SK-N-SH treated with all-trans-retinoic acid at 6 μM for 48 hours (cell line): ENCODE measurements at regions not wholly inside any gene's neighbourhood (a gene's known extent, or its start where the extent isn't known, plus 50 kb on each side); places are given as distances from the start of the nearest gene placed in this dataset.

ENCODE experiments used
- ATAC-seq: fragments of 200-7000 bp; cut with Tn5 transposase; 3 replicates; pipeline ENCODE4 v1.9.1; 2020; ENCODE audit warnings: mild to moderate bottlenecking, moderate library complexity
- ARNTL ChIP-seq: fragments of 450-650 bp; formaldehyde crosslinking; IDR thresholded peaks from 2 replicates; pipeline ENCODE4 v1.5.0; 2020; ENCODE audit warnings: low read depth, mild to moderate bottlenecking, moderate library complexity, borderline replicate concordance
- BACH2 ChIP-seq: fragments of 250-450 bp; sonication (Bioruptor Pico); IDR thresholded peaks from 2 replicates; pipeline ENCODE4 v1.9.0; 2021; ENCODE audit warnings: mild to moderate bottlenecking, borderline replicate concordance
- CREB5 ChIP-seq: fragments of 250-450 bp; sonication (Bioruptor Pico); IDR thresholded peaks from 2 replicates; pipeline ENCODE4 v1.5.1; 2020; ENCODE audit warnings: low read depth, mild to moderate bottlenecking, moderate library complexity
- CSDC2 ChIP-seq: fragments of 250-450 bp; sonication (Bioruptor Pico); IDR thresholded peaks from 2 replicates; pipeline ENCODE4 v1.5.0; 2020; ENCODE audit warnings: mild to moderate bottlenecking, moderate library complexity
- CSRNP3 ChIP-seq: fragments of 250-450 bp; sonication (Bioruptor Pico); IDR thresholded peaks from 2 replicates; pipeline ENCODE4 v1.5.1; 2021; ENCODE audit warnings: mild to moderate bottlenecking, moderate library complexity
- ESRRG ChIP-seq: fragments of 250-450 bp; sonication (Bioruptor Pico); IDR thresholded peaks from 2 replicates; pipeline ENCODE4 v1.6.1; 2021; ENCODE audit warnings: mild to moderate bottlenecking
- GLIS3 ChIP-seq: fragments of 250-450 bp; sonication (Bioruptor Pico); IDR thresholded peaks from 2 replicates; pipeline ENCODE4 v1.5.0; 2020; ENCODE audit warnings: mild to moderate bottlenecking, moderate library complexity
- ISL1 ChIP-seq: fragments of 250-450 bp; sonication (Bioruptor Pico); IDR thresholded peaks from 2 replicates; pipeline ENCODE4 v2.1.2; 2022; ENCODE audit warnings: mild to moderate bottlenecking, moderate library complexity
- OSR1 ChIP-seq: fragments of 250-450 bp; sonication (Bioruptor Pico); IDR thresholded peaks from 2 replicates; pipeline ENCODE4 v1.8.0; 2022; ENCODE audit warnings: moderate library complexity, mild to moderate bottlenecking, inconsistent platforms
- POU6F1 ChIP-seq: fragments of 250-450 bp; sonication (Bioruptor Pico); IDR thresholded peaks from 2 replicates; pipeline ENCODE4 v1.8.0; 2021; ENCODE audit warnings: low read depth, mild to moderate bottlenecking, moderate library complexity, borderline replicate concordance
- PPARA ChIP-seq: fragments of 250-450 bp; sonication (Bioruptor Pico); IDR thresholded peaks from 2 replicates; pipeline ENCODE4 v1.5.0; 2020; ENCODE audit warnings: mild to moderate bottlenecking, borderline replicate concordance
- RARB ChIP-seq: fragments of 250-450 bp; sonication (Bioruptor Pico); IDR thresholded peaks from 2 replicates; pipeline ENCODE4 v1.8.0; 2021; ENCODE audit warnings: mild to moderate bottlenecking, moderate library complexity
- SNAI2 ChIP-seq: fragments of 250-450 bp; sonication (Bioruptor Pico); IDR thresholded peaks from 2 replicates; pipeline ENCODE4 v1.5.0; 2020; ENCODE audit warnings: mild to moderate bottlenecking, moderate library complexity
- TCF4 ChIP-seq: fragments of 250-450 bp; sonication (Bioruptor Pico); IDR thresholded peaks from 2 replicates; pipeline ENCODE4 v1.8.0; 2021; ENCODE audit warnings: mild to moderate bottlenecking, moderate library complexity, borderline replicate concordance
- TOX ChIP-seq: fragments of 250-450 bp; sonication (Bioruptor Pico); IDR thresholded peaks from 2 replicates; pipeline ENCODE4 v1.8.0; 2021; ENCODE audit warnings: mild to moderate bottlenecking, moderate library complexity, borderline replicate concordance
- ZC3H10 ChIP-seq: fragments of 250-450 bp; sonication (Bioruptor Pico); IDR thresholded peaks from 2 replicates; pipeline ENCODE4 v1.5.1; 2021; ENCODE audit warnings: mild to moderate bottlenecking, moderate library complexity
- ZFP3 ChIP-seq: fragments of 250-450 bp; sonication (Bioruptor Pico); IDR thresholded peaks from 2 replicates; pipeline ENCODE4 v1.5.0; 2020; ENCODE audit warnings: mild to moderate bottlenecking, moderate library complexity
- ZFP30 ChIP-seq: fragments of 450-650 bp; formaldehyde crosslinking; IDR thresholded peaks from 2 replicates; pipeline ENCODE4 v1.5.0; 2022; ENCODE audit warnings: mild to moderate bottlenecking, moderate library complexity
- ZNF565 ChIP-seq: fragments of 450-650 bp; formaldehyde crosslinking; conservative IDR thresholded peaks from 2 replicates; pipeline ENCODE4 v1.5.0; 2020; ENCODE audit warnings: low read depth, mild to moderate bottlenecking, moderate library complexity
- ZNF70 ChIP-seq: fragments of 450-650 bp; formaldehyde crosslinking; IDR thresholded peaks from 2 replicates; pipeline ENCODE4 v1.5.0; 2020; ENCODE audit warnings: mild to moderate bottlenecking, moderate library complexity
- ZNF8 ChIP-seq: fragments of 450-650 bp; formaldehyde crosslinking; IDR thresholded peaks from 2 replicates; pipeline ENCODE4 v1.5.0; 2020; ENCODE audit warnings: mild to moderate bottlenecking, moderate library complexity
- TF ChIP-seq, protein P1 (sequence below): fragments of 250-450 bp; sonication (Bioruptor Pico); IDR thresholded peaks from 2 replicates; pipeline ENCODE4 v1.8.0; 2020; ENCODE audit warnings: mild to moderate bottlenecking, moderate library complexity, borderline replicate concordance

DNA sequence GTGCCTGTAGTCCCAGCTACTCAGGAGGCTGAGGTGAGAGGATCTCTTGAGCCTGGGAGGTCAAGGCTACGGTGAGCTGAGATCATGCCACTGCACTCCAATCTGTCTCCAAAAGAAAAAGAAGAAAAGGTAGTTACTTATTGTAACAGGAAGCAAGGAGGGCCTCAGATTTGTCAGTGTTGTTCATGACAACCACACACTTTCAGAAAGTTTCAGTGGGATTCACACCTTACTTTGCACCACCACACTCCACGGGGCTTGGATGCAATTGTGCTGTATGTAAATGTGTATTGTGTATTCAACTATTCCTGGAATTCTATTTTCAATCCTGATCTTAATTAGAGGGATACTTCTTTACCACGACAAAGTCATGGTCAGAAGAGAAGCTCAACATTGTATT is 142.6 kb downstream of the ELOVL4 start:
- ATAC-seq: no peak
- TF ChIP-seq ZNF70 (no peak), ZC3H10 (CRISPR knock-in tag) (no peak), TCF4 (CRISPR knock-in tag) (no peak), BACH2 (CRISPR knock-in tag) (no peak), TOX (CRISPR knock-in tag) (no peak)

DNA sequence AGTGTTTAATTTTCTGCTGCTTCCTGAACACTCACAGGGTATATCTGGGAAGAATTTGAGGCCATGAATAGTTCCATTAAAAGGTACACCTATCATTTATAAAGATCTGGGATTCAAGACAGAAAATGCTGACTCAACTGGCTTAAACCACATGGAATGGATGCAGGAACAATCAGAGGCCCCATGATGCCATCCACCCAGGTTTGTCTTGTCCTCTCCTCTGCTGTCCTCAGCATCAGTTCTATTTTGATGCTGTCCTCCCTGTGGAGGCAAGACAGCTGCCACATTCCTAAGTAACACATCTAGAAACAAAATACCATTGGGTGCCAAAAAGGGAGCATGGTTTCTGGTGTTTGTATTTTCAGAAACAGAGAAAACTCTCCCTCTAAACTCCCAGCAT is 143.4 kb downstream of the ELOVL4 start:
- TF ChIP-seq ZC3H10 (CRISPR knock-in tag) (no peak), OSR1 (no peak), ISL1 (CRISPR knock-in tag) (no peak), ZNF70 (no peak), TCF4 (CRISPR knock-in tag) (no peak), CREB5 (CRISPR knock-in tag) (no peak), GLIS3 (CRISPR knock-in tag) (no peak), CSDC2 (CRISPR knock-in tag) (no peak), SNAI2 (CRISPR knock-in tag) (no peak), PPARA (CRISPR knock-in tag) (no peak), ZFP3 (CRISPR knock-in tag) (no peak), BACH2 (CRISPR knock-in tag) (no peak)
- no peak for ATAC-seq

- ATAC-seq: no peak
- TF ChIP-seq ZC3H10 (CRISPR knock-in tag): no peak
- TF ChIP-seq TCF4 (CRISPR knock-in tag): no peak
- TF ChIP-seq ZNF565 (CRISPR knock-in tag): no peak
- TF ChIP-seq OSR1: no peak
- TF ChIP-seq CSDC2 (CRISPR knock-in tag): no peak
- TF ChIP-seq ZFP30 (CRISPR knock-in tag): no peak
- no peak for TF ChIP-seq ZNF70
- no peak for TF ChIP-seq SNAI2 (CRISPR knock-in tag)
- TF ChIP-seq ESRRG (CRISPR knock-in tag): no peak
Measured at GRCh38 chr6:79802657-79803300, 144.6 kb downstream of the ELOVL4 start.

DNA sequence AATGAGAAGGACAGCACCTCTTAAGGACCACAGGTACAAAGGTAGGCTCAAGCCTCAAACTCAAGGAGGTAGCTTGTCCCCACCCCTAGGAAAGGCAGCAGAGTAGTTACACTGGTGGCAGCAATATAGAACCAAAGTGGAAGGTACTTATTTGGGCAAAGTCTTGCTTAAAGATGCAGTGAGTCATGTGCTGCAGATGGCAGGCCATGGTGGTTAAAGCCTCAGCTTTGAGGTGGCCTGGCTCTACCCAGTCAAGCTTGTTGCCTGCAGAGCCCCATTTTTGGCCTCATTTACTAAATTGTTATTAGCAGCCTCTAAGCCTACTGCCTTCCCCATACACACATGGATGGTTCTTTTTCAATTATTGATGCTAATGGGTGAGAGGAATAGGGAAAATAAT is 146.0 kb downstream of the ELOVL4 start:
- ATAC-seq: no peak

DNA sequence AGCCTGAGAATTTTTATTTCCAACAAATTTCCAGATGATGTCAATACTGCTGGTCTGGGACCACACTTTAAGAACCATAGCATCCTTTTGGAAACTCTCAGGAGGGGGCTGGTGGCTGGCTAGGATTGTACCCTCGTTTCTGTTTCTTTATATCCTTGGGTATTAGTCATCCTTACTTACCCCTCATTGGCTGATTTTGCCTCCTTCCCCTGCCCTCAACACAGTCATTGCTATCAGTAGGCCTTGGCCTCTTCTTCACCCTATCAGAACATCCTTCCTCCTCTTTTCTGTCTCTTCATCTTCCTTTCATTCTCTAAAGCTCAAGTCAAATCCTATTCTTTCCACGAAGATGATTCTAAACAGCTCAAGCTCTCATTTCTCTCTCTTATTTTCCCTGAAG is 148.5 kb downstream of the ELOVL4 start:
- no peak for ATAC-seq
- no peak for TF ChIP-seq OSR1
- TF ChIP-seq, protein P1, sequence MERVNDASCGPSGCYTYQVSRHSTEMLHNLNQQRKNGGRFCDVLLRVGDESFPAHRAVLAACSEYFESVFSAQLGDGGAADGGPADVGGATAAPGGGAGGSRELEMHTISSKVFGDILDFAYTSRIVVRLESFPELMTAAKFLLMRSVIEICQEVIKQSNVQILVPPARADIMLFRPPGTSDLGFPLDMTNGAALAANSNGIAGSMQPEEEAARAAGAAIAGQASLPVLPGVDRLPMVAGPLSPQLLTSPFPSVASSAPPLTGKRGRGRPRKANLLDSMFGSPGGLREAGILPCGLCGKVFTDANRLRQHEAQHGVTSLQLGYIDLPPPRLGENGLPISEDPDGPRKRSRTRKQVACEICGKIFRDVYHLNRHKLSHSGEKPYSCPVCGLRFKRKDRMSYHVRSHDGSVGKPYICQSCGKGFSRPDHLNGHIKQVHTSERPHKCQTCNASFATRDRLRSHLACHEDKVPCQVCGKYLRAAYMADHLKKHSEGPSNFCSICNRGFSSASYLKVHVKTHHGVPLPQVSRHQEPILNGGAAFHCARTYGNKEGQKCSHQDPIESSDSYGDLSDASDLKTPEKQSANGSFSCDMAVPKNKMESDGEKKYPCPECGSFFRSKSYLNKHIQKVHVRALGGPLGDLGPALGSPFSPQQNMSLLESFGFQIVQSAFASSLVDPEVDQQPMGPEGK: no peak
- TF ChIP-seq ZFP3 (CRISPR knock-in tag): no peak
- no peak for TF ChIP-seq BACH2 (CRISPR knock-in tag)
- no peak for TF ChIP-seq ARNTL (CRISPR knock-in tag)
- no peak for TF ChIP-seq GLIS3 (CRISPR knock-in tag)
- no peak for TF ChIP-seq ZNF565 (CRISPR knock-in tag)
- no peak for TF ChIP-seq POU6F1 (CRISPR knock-in tag)
- no peak for TF ChIP-seq RARB (CRISPR knock-in tag)
- TF ChIP-seq CSRNP3: no peak
- TF ChIP-seq ZFP30 (CRISPR knock-in tag): no peak
- no peak for TF ChIP-seq ZNF70

More for the DNA sequence above, 146.0 kb downstream of the ELOVL4 start:
- no peak for TF ChIP-seq ZNF565 (CRISPR knock-in tag)
- TF ChIP-seq TOX (CRISPR knock-in tag): no peak
- TF ChIP-seq POU6F1 (CRISPR knock-in tag): no peak
- no peak for TF ChIP-seq ZNF8 (CRISPR knock-in tag)
